ENCODE measurements at regions not wholly inside any gene's neighbourhood (a gene's known extent, or its start where the extent isn't known, plus 50 kb on each side); places are given as distances from the start of the nearest gene placed in this dataset.

GRCh38 chr2:208545403-208546042 is 138.9 kb downstream of the PTH2R start:
- TF ChIP-seq CTCF (conservative IDR thresholded peaks at IDR 0.05; ENCODE audit: low read depth), result no peak
- ChIA-PET CTCF (interaction anchor here (0.6 kb wide), 2 partner anchors 10 to 1207 kb away, joined by 4 to 6 read pairs; no protein-coding TSS in a partner anchor), POLR2A (ENCODE audit: low non-redundant PET) (no interaction called here)
- H3K27ac ChIP-seq, result no peak overlapping the region
- no peak for DNase-seq (ENCODE audit: low spot score)

- POLR2A ChIA-PET (ENCODE audit: low non-redundant PET), result no interaction called here
- CTCF ChIA-PET, result interaction anchor here (0.6 kb wide), 2 partner anchors 11 to 1207 kb away, joined by 4 to 6 read pairs; no protein-coding TSS in a partner anchor
- no peak for DNase-seq (ENCODE audit: low spot score)
- TF ChIP-seq CTCF (conservative IDR thresholded peaks at IDR 0.05; ENCODE audit: low read depth), result no peak
- H3K27ac ChIP-seq, result no peak overlapping the region
Observed at GRCh38 chr2:208546107-208546506, 139.5 kb downstream of the PTH2R start.

GRCh38 chr2:208546860-208547650 is 140.5 kb downstream of the PTH2R start:
- CTCF ChIA-PET, result no interaction called here
- no peak overlapping the region for H3K27ac ChIP-seq
- POLR2A ChIA-PET (ENCODE audit: low non-redundant PET), result no interaction called here
- no peak for DNase-seq (ENCODE audit: low spot score)
- TF ChIP-seq CTCF (conservative IDR thresholded peaks at IDR 0.05; ENCODE audit: low read depth), result no peak

GRCh38 chr2:208548700-208549099 is 142.1 kb downstream of the PTH2R start:
- no peak overlapping the region for H3K27ac ChIP-seq
- no peak for DNase-seq (ENCODE audit: low spot score)
- no peak for TF ChIP-seq CTCF (conservative IDR thresholded peaks at IDR 0.05; ENCODE audit: low read depth)
- CTCF ChIA-PET, result interaction anchor here (0.6 to 0.7 kb wide), 2 partner anchors 8 to 435 kb away, joined by 3 read pairs; no protein-coding TSS in a partner anchor
- POLR2A ChIA-PET (ENCODE audit: low non-redundant PET), result no interaction called here

GRCh38 chr2:208549546-208550158 is 143.1 kb downstream of the PTH2R start:
- TF ChIP-seq CTCF (conservative IDR thresholded peaks at IDR 0.05; ENCODE audit: low read depth), result no peak
- DNase-seq (ENCODE audit: low spot score), result no peak
- ChIA-PET POLR2A (ENCODE audit: low non-redundant PET) (interaction anchor here (0.6 kb wide), 1 partner anchor 13 kb away, joined by 3 read pairs; no protein-coding TSS in a partner anchor), CTCF (interaction anchor here (0.5 to 0.7 kb wide), 2 partner anchors 9 to 142 kb away, joined by 3 to 4 read pairs; no protein-coding TSS in a partner anchor)
- H3K27ac ChIP-seq, result no peak overlapping the region

GRCh38 chr2:208552943-208553342 is 146.4 kb downstream of the PTH2R start:
- no peak overlapping the region for H3K27ac ChIP-seq
- no peak for TF ChIP-seq CTCF (conservative IDR thresholded peaks at IDR 0.05; ENCODE audit: low read depth)
- ChIA-PET POLR2A (ENCODE audit: low non-redundant PET) (no interaction called here), CTCF (no interaction called here)
- no peak for DNase-seq (ENCODE audit: low spot score)
